DMS53 treated with DMSO at 0.1 percent for 48 hours (cell line): ENCODE measurements at regions not wholly inside any gene's neighbourhood (a gene's known extent, or its start where the extent isn't known, plus 50 kb on each side); places are given as distances from the start of the nearest gene placed in this dataset.

ENCODE experiments used
- DNase-seq: peaks from one replicate; lab custom pipeline; 2025; ENCODE audit not compliant: unreplicated experiment; lab: John Stamatoyannopoulos, UW

DNA sequence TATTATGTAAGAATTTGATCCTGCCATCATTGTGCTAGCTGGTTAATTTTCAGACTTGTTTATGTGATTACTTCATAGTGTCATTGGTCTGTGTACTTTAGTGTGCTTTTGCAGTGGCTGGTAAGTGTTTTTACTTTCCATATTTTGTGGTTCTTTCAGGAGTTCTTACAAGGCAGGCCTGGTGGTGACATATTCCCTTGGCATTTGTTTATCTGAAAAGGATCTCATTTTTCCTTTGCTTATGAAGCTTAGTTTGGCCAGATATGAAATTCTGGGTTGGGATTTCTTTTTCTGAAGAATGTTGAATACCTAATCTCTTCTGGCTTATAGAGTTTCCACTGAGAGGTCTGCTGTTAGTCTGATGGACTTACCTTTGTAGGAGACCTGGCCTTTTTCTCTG, 72.8 kb upstream of the MC4R start:
- no peak for DNase-seq

DNA sequence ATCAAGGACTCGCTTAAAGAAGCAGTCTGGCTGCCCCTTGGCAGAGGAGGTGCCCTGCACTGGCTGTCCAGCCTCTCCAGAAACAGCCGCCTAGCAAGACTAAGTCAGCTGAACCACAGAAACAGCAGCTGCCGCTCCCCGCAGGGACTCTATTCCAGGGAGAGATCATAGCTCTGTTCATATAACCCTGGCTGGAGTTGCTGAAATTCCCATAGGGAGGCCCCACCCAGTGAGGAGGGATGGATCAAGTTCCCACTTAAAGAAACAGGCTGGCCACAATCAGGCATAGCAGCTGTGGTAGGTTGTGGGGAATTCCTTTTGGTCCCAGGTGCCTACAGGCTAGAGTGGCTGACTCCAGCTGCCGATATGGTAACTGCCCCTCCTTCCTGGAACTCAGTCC, 74.2 kb upstream of the MC4R start:
- no peak for DNase-seq

DNA sequence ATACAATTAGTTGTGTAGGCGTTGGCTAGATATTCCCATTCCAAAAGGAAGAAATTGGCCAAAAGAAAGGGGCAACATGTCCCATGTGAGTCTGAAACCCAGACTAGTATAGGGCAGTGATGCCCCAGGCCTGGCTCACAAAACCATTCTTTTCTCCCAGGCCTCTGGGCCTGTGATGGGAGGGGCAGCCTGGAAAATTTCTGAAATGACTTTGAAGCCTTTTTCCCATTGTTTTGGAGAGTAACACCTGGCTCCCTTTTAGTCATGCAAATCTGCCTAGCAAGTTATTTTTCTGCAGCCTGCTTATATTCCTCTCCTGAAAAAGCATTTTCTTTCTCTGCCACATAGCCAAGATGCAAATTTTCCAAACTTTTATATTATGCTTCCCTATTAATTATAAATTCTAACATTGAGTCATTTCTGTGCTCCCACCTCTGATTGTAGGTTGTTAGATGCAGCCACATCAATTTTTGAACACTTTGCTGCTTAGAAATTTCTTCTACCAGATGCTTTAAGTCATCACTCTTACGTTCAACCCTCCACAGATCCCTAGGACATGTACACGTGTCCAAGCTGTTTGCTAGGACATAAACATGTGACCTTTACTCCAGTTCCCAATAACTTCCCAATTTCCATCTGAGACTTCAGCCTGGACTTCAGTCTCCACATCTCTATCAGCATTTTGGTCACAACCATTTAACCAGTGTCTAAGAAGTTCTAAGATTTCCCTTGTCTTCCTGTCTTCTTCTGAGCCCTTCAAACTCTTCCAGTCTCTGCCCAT, 76.1 kb upstream of the MC4R start:
- no peak for DNase-seq

DNA sequence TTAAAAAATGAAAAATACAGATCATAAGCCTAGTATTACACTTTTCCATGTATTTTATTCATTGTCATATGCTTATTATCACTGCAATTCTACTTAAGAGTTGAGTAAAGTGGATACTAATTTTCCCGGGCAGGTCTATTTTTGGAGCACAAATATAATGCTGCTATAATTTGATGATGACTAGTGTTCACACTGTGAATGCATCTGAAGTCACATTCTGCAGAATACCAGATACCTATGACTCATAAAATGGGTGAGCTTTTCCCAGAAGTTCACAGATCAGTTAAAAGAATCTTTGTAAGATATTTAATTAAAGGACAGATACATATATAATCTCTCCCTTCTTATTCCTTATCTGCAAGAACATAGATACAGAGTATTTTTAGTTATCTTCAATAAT, 79.8 kb upstream of the MC4R start:
- DNase-seq, result no peak

DNA sequence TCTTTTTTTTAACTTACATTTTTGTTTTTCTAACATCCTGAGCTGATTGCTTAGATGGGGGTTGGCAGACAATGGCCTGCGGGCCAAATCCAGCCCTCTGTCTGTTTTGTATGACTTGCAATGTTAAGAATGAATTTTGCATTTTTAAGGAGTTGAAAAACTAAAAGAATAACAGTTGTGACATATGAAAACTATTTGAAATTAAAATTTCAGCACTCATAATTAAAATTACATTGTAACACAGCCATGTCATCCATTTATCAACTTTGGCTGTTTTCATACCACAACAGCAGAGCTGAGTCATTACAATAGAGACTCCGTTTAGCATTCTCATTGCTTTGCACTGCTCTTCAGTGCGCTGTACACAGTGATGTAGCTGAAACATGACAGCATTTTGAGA, 94.1 kb upstream of the MC4R start:
- DNase-seq, result no peak

DNA sequence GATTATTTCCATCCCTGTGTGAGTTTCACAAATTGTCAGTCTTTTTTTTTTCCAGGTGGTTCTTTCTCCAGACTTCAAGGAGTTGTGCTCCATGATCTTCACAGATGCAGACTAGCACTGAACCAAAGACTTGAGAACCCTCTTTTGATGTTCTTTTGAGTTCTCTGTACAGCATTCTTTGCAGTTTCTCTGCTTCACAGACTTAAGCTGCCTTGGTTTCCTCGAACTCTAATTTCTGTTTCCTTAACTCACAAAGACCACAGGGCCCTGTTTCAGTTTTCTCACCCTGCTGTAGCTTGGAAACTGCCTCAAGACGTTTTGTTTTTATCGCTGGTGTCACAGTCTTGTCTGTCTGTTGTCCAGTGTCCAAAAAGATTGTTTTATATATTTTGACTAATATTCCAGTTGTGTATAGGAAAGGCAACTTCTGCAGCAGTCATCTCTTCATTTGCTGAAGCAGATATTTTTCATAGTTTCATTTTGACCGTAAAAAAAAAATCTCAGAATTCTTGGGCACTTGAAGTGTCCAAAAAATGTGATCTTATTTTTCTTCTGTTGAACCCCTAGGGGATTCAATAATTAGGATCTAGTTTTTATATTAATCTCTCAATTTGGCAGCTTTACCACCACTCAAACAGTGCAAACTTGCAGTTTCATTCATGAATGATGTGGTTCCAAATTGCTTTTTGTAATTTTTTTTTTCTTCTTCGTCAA, 97.0 kb upstream of the MC4R start:
- DNase-seq, result no peak

DNA sequence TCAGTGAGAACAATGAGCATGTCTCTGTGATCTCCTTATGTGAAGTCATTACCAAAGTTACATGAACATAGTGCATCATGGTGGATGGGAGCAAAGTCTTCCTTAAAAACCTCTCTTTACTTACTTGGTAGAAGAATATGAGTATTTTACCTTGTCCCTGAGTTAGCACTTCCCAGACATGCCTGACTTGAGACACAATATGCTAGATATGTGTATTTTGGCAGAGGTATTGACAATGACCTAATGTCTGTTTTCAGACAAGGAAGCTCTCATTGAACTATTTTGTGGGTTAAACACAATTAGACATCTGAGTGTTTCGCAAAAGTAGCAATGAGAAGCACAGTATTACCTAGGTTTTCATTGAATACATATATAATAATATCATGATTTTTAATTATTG, 99.1 kb upstream of the MC4R start:
- DNase-seq, result peak; percentile 49

DNA sequence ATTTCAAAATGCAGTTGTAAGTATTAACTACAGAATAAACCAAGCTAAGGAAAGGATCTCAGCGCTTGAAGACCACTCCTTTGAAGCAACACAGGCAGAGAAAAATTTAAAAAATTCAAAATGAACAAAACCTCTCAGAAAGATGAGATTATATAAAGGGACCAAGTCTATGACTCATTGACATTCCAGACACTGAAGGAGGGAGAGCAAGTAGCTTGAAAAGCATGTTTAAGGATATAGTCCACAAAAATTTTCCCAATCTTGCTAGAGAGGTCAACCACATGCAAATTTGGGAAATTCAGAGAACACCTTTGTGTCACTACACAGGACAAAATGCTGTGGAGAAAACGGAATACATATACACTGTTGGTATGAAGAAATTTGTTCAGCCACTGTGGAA, 112.6 kb upstream of the MC4R start:
- no peak for DNase-seq

DNA sequence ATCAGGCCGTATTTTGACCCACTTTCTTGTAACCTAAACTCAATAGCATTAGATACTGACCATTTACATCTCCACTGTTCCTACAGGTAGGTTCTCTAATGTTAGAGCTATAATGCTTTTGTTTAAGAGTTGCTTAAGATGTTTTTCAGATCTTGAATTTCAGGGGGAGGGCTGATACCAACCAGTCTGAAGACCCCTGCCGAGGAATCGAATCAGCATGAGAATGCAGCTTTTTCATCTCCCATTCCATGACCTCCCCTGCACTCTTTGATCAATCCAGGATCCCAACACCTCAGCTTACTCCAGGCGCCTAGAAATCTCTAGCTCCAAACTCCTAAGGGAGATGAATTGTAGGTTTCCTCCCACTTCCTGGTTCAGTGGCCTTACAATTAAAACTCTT, 120.5 kb upstream of the MC4R start:
- DNase-seq, result no peak

DNA sequence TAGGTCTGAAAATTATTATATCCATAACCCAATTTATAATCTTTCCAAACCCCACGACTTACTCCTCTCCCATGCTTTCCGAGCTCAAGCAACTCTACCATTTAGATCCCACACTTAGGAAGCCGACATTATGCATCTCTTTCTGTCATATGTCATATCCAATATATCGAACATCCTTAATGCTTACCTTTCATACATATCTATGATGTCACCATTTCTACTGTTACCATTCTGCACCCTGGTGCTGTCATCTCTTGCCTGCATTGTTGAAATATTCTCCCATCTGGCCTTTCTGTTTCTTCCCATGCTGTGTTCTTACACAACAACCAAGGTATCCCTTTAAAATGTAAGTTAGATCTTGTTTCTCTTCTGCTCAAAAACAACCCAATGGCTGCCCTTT, 127.1 kb upstream of the MC4R start:
- DNase-seq, result no peak

DNA sequence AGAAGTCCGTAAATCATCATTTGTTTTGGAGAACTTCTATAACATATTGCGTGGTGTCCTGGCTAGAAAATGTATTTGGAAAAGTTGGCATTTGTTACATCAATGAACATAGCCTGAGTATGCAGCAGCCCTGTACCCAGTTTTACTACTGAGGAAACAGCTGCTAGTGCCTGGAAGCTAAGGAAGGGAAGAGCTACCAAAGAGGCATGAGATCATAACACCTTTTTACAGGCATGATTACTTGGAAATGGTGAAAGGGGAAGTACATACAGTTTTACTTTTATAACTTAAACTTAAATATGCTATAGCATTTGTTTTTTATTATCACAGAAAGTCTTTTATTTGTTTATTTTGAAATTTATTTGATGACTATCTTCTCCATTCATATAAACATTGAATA, 128.4 kb upstream of the MC4R start:
- DNase-seq, result no peak

DNA sequence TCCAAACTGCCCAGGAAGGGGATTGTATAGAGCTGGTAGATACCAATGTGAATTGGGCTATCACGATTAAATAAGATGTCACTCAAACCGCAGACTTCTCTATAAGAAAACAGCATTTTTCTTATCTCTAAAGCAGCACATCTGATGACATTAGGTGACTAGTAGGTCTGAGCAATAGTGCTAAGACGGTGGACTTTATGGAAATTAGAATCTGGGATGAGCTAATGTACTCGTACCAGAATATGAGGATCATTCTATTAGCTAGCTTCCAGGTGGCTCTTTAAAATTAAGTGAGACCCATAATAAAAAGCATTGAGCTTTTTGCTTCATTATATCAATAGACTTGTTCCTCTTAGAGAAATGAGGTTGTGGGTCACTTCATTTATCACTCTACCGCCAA, 130.0 kb upstream of the MC4R start:
- DNase-seq, result no peak

DNA sequence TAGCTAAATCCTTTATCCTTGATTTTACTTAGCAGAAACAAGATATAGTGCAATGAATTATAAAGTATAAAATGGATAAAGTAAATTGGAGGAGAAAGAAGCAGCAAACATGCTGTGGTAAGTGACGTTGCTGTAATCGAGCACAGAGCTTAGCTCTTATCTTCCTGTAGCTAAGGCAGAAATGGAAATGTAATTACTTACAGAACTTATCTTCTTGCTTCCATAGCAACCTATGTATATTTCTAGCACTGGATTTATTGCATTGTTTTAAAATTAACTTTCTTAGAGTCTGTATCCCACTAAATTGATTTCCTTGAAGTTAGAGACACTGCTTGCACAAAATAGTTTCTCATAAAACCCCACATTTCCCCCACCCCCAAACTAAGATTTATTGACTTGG, 130.6 kb upstream of the MC4R start:
- no peak for DNase-seq

DNA sequence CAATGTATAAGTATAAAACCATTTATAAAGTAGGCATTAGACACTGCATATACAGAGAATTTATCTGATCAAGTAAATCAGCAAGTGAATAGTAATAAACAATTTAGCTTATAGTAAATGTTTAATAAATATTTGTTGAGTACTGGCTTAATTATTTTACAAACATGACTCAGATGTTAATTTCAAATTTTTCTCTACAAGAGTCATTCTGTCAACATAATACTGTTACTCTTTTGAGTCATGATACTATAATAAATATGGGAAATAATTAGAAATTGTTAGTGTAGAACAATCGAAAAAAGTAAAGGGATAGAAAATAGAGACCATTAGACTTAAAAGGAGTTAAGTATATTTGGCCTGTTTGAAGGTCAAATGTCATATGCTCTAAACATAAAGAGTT, 133.6 kb upstream of the MC4R start:
- no peak for DNase-seq

DNA sequence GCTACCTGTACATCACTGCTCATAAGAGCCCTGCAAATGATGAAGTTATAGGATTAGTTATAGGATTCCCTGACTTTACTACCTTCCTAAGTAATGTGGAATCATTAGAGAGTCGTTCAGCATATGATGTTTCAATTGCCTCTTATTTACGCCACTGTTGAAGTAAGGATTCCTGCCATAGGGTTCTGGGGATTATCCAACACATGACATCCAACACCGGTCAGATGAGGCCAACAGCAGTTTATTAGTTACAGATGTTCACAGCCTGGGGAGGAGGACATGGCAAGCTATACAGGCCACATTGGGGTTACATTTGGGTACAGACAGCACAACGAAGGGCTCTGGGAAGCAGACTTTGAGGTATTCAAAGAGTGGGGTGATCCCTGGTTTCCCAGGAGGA, 134.1 kb upstream of the MC4R start:
- no peak for DNase-seq

DNA sequence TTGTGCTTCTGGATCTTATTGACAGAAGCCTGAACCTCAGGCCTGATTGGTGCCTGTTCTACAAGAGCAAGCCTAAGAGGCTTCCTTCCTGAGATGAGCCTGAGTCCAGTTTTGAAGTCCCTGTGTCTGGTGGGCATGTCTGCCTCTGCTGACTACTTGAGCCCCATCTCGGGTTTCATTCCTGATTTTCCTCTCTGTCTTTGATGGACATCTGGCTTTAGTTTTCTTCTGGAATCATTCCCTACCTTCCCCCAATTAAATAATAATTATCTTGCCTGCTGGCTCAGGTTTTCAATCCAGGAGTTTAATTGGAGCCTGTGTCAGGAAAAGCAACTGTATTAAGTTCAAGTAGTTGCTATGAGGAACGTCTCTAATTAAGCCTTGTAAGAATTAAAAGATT, 135.5 kb upstream of the MC4R start:
- DNase-seq, result no peak

DNA sequence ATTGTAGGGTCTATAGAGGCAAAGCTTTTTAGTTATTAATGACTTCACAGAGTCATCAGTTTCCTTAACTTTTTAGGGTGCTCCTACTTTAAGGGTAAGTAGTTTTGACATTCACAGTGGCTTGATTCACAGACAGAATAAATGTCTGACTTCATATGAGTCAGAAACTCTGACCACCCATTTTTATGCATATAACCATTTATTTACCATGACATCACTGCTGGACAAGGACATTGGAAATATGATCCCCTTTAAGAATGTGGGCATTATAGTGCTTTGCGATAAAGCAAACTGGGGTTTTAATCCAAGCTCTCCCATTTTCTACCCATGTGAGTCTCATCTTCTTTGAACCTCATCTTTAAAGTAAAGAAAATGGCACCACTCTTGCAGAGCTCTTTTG, 162.0 kb upstream of the MC4R start:
- DNase-seq, result peak; percentile 75

DNA sequence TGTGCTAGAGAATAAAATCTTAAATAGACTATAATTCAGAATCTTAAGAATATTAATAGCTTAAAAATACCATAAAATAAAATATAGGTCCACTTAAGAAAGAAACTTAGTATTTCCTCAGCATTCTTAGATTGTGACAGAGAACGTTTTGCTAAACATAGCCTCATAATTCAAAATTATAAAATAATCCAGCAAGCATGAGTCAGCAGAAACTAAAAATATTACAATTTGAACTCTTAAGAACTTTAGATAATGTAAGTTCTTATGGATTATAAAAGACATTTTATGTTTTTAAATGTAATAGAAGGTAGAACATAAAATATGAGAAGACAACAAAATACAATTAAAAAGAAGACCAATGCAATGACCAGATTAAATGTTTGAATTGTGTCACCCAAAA, 164.5 kb upstream of the MC4R start:
- DNase-seq, result no peak

DNA sequence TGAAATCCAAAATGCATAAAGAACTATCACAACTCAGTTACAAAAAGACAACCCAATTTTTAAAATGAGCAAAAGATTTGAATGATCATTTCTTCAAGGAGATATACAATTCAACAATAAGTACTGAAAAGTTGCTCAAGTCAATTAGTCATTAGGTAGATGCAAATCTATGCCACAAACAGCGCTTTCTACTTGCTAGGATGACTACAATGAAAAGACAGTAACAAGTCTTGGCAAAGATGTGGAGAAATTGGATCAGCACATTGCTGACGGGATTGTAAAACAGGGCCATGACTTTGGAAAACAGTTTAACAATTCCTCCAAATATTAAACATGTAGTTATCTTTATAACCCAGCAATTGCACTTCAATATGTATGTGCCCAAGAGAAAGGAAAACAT, 166.3 kb upstream of the MC4R start:
- no peak for DNase-seq

DNA sequence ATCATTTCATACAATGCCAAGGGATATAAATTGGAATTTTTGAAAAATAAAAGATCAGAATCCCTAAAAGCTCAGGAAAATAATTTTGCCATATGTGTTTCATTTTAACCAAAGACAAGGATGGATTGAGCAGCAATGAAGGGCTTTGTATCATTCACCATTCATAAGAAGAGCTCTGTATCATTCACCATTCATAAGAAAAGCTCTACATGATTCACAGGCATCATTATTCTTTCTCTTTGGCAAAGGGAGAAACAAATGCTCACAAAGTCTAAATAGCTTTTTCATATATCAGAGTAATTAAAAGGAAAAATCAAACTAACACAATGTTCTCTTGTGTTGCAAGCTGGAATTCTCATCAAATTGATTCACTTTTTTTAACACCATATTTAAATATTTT, 169.1 kb upstream of the MC4R start:
- no peak for DNase-seq

DNA sequence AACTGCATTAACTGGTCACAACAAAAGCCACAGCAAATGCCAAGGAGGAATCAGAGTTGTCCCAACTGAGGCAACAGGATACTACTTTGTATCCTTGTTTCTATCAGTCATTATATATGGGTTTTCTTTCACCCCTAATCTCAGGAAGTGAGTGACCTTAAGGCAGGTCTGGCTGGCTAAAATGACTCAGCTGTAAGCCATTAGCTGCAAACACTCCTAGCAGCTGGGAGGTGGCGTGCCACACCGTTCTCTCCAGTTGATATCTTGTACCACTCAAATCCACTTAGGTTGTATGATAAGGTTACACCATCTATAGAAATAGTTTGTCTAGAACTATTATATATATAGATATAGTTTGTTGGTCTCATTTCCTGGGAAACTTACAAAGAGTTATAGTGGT, 171.1 kb upstream of the MC4R start:
- DNase-seq, result no peak

DNA sequence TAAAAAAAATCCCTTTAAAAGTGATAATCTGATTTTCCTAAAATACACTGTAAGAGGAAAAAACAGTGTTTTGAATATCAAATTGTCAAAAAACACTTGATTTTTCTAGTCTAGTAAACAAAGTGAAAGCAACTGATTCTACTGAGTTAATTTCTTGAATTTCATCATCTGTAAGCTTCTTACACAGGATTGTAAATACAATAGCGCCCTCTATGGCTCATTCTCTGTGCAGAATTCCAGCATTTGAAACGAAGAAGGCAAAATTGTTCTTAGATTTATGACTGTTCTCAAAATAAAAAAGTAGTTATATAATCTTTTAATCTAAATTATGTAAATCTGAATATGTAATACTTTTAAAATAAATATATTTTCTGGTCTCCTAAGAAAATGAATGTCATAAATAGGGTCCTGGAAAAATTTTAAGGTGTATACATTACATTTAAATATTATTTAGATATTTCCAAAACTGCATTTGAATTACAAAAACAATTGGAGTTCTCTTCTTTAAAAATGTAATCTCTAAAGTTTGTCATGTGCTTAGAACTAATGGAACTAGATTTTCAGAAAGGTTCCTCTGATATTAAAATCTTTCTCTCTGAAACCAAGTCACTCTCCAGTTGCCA, 176.9 kb upstream of the MC4R start:
- peak; percentile 96 for DNase-seq
